Epidermal melanocyte (primary cell): ENCODE measurements at regions not wholly inside any gene's neighbourhood (a gene's known extent, or its start where the extent isn't known, plus 50 kb on each side); places are given as distances from the start of the nearest gene placed in this dataset.

Source experiments
- DNase-seq: peaks from one replicate; pipeline ENCODE4 v3.0.0; 2011; ENCODE audit warnings: low spot score; ENCODE audit not compliant: insufficient read length

- DNase-seq, result no peak
Observed at GRCh38 chr10:36636285-36636839, 489.0 kb upstream of the ANKRD30A start.

DNA sequence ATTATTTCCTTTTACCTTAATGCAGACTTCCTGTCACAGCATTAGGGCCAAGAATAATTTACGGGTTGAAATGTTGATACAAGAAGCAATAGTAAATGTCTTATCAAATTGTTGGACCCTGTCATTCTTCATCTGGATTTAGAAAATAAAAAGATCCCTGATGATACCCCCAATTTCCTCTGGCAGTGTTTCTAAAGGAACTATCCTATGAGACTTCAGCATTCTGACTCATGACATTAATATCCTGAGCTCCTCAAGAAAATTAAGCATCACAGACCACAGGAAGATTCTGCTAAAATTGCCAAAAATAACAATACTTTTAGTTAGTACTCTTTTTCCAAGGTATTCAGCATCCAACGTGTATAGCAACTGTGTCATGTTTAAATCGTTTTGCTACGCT lies 490.5 kb upstream of the ANKRD30A start:
- no peak for DNase-seq

- no peak for DNase-seq
Observed at GRCh38 chr10:36630267-36630666, 495.1 kb upstream of the ANKRD30A start.

- DNase-seq, result no peak
Observed at GRCh38 chr10:36629476-36629875, 495.9 kb upstream of the ANKRD30A start.

DNA sequence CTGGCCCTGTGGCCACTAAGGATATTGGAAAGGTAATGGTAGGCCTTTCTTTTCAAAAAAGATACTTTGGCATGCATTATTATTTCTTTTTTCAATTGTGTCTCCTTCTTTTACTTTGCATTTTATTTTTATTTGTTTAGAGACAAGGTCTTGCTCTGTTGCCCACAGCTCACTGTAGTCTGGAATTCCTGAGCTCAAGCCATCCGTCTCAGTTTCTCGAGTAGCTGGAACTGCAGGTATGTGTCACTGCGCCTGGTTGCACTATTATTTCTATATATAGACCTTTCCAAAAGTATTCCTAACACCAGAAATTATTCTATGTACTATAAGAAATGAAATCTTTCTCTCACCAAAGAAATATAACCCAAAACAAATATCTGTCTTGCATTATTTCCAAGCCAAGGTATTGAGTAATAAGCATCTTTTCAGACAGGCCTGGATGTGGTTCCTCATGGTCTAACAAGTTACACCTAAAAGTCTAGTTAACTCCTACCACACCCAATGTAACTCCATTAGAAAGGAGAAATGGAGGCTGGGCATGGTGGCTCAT lies 500.8 kb upstream of the ANKRD30A start:
- no peak for DNase-seq

- no peak for DNase-seq
Observed at GRCh38 chr10:36621346-36621745, 504.1 kb upstream of the ANKRD30A start.

DNA sequence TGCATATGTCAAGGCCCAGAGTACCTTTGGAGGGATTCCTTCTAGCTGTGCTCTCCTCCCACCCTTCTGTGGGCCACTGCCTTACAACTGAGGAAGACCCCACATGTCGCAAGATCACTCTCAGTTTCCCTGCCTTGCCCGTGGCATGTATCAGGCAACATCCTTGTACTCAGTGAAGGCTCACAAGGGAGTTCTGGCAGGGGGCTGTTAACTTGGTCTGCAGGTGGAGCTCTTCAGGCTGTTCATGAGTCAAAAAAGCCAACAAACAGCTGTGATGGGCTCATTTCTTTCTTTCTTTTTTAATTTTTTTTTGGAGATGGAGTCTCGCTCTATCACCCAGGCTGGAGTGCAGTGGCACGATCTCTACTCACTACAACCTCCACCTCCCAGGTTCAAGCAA lies 513.0 kb upstream of the ANKRD30A start:
- DNase-seq, result no peak

- DNase-seq, result no peak
Observed at GRCh38 chr10:36608866-36609265, 516.5 kb upstream of the ANKRD30A start.

GRCh38 chr10:36608251-36608650 lies 517.1 kb upstream of the ANKRD30A start:
- DNase-seq, result no peak

DNA sequence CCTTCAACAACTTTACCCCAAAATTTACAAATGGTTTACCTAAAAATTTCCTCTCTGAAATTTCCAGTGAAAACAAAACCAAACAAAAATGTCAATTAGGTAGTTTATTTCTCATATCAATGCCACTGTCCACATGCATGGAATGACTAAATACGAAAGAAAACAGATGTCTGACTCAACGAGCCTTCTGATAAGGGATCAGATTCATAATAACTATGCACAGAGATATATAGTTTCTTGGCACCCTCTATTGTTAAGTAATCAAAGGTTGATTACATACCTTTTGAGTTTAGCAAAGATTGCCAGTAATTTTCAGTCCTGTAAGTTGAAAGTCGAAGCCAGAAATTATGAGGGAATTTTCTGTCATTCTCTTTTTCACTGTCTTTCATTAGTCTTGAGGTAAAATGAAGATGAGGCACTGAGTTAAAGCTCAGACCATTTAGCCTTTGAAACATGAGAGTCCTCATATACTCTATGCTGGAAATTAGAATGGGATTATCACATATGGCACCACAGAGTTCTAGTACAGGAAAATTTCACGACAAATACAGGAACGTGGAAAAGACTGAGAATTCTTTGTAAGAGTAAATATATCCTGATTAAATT lies 519.1 kb upstream of the ANKRD30A start:
- no peak for DNase-seq

DNA sequence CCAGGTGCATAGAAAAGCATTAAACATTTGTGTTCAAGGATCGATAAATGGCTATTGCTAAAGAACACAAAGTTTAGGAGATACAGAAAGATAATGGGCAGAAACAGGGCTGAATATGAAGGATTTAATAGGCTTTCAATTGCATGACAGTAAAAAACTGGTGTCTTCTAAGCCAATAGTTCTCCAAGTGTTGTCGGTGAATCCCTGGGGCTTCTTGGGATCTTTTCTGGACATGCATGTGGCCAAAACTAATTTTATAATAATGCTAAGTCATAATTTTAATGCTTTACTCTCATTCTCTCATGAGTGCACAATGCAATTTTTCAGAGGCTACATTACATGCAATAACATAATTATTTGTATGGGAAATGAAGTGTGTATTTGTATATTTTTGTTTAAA lies 521.1 kb upstream of the ANKRD30A start:
- no peak for DNase-seq

DNA sequence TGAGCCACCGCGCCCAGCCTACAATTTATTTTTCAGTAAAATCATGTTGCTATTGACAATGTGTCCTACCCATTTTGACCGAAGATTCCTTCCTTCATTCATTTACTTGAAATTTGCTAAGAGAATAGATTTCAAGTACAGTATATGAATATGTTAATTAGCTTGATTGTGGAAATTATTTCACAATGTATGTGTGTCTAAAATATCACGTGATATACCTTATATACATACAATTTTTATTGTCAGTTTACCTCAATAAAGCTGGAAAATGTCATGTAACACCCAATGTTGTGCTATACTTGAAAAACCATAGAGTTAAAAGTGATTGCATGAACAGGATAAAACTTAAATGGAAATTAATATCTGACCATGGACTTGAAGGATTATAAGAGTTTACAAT lies 521.7 kb upstream of the ANKRD30A start:
- DNase-seq, result no peak

DNA sequence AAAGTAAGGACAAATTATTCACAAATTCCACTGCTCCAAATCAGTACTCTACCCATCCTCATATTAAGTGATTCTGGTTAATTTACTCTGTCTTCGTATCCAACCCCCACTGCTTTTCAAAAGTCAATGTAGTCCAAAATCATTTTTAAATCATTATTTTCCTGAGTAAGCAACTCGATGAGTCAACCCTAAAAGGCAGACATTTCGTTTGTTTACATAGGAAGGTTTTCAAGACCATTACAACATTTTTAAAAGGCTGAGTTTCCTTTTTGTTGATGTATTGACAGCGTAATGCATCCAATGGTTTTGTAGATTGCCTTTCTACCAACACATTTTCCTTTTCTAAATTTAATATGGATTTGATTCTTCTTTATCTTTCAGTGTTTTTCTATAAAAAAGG lies 523.0 kb upstream of the ANKRD30A start:
- DNase-seq, result no peak

GRCh38 chr10:36597756-36598320 lies 527.6 kb upstream of the ANKRD30A start:
- DNase-seq, result no peak

- no peak for DNase-seq
Observed at GRCh38 chr10:36592964-36593363, 532.4 kb upstream of the ANKRD30A start.

- no peak for DNase-seq
Observed at GRCh38 chr10:36591436-36591835, 534.0 kb upstream of the ANKRD30A start.

DNA sequence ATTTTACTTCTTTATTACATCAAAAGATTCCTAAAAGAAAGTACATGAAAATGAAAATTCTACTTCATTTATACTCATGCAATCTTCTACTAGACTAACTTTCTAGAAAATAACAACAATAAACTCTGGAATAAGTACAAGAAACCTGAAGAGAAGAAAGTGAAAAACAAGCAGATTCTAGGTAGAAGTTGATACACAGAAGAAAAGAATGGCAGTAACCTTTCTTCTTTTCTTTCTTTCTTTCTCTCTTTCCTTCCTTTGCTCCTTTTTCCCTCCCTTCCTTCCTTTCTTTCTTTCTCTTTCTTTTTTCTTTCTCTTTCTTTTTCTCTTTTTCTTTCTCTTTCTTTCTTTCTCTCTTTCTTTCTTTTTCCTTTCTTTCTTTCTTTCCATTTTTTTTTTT lies 541.7 kb upstream of the ANKRD30A start:
- no peak for DNase-seq

GRCh38 chr10:36581237-36581636 lies 544.2 kb upstream of the ANKRD30A start:
- no peak for DNase-seq

- DNase-seq, result no peak
Observed at GRCh38 chr10:36578306-36578705, 547.1 kb upstream of the ANKRD30A start.

GRCh38 chr10:36577126-36577525 lies 548.3 kb upstream of the ANKRD30A start:
- no peak for DNase-seq

DNA sequence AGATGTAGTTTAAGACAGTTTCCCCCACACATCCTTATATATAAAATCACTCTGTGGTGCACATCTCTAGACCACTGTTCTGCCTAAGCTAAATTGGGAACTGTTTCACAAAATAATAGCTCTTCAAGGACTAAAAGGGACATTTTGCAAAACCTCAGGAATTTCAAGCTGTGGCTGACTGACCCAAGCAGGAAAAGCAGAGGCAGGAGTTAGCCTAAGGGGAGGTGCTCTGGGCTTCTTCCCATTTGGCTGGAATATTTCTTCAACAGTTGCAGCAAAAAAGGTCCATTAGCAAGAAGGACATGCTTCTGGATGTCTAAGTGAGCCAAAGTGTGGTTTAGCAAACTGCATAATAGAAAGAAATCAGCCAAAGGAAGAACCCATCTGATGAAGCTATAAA lies 551.2 kb upstream of the ANKRD30A start:
- DNase-seq, result no peak

DNA sequence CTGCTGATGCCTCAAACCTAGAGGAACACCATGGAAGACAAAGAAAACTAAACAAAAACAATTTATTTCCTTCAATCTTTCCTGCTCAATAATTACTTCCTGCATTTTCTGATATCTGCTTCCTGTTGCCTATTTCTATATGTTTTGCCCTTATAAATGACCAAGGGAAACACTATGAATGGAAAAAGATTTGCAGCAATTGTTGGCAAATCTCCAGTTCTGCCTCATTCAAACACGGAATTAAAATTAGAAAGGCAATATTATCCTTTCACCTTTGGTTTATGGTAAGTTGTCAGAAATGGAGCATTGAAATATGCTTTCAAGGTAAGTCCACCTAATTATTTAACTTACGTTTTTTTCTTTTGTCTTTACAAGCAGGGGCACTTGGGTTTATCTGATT lies 552.2 kb upstream of the ANKRD30A start:
- DNase-seq, result no peak

- no peak for DNase-seq
Observed at GRCh38 chr10:36564433-36564832, 561.0 kb upstream of the ANKRD30A start.
